Naive B cell (primary cell): ENCODE measurements at regions not wholly inside any gene's neighbourhood (a gene's known extent, or its start where the extent isn't known, plus 50 kb on each side); places are given as distances from the start of the nearest gene placed in this dataset.
"Not testable (repeated sequence)": the region's sequence is repeated elsewhere in the genome, so short reads cannot be mapped to it uniquely, and the experiment has no call there.

ENCODE experiments used
- ATAC-seq, 2 donors: fragments of 150-1000 bp; cut with Tn5 transposase; 2 replicates each; pipeline ENCODE4 v1.10.0; 2021; ENCODE audit warnings: low read depth in 2 of 2, mild to moderate bottlenecking in 2 of 2, moderate library complexity in 2 of 2
- DNase-seq: peaks from one replicate; pipeline ENCODE4 v3.0.0; 2022
- H3K27ac Mint-ChIP-seq, 6 donors: one replicate each; pipeline ENCODE4 v1.8.0; 2020 to 2022; ENCODE audit warnings: mild to moderate bottlenecking in 6 of 6, mixed read lengths in 6 of 6, moderate library complexity in 5 of 6, inconsistent platforms in 2 of 6
- H3K27me3 Mint-ChIP-seq, 3 donors: one replicate each; pipeline ENCODE4 v1.8.0; 2021 to 2022; ENCODE audit warnings: mixed read lengths in 3 of 3, mild to moderate bottlenecking in 1 of 3
- H3K36me3 Mint-ChIP-seq, 2 donors: one replicate each; pipeline ENCODE4 v1.8.0; 2020 to 2022; ENCODE audit warnings: mixed read lengths in 2 of 2, inconsistent platforms in 1 of 2, mild to moderate bottlenecking in 1 of 2
- H3K4me1 Mint-ChIP-seq, 3 donors: one replicate each; pipeline ENCODE4 v1.8.0; 2020 to 2022; ENCODE audit warnings: mixed read lengths in 3 of 3, inconsistent platforms in 1 of 3, mild to moderate bottlenecking in 1 of 3, moderate library complexity in 1 of 3
- H3K4me3 Mint-ChIP-seq, 8 donors: one replicate each; pipeline ENCODE4 v1.8.0; 2020 to 2022; ENCODE audit warnings: mild to moderate bottlenecking in 8 of 8, mixed read lengths in 8 of 8, moderate library complexity in 8 of 8, inconsistent platforms in 2 of 8
- H3K9me3 Mint-ChIP-seq, 7 donors: one replicate each; pipeline ENCODE4 v1.8.0; 2020 to 2022; ENCODE audit warnings: mixed read lengths in 7 of 7, mild to moderate bottlenecking in 5 of 7, inconsistent platforms in 2 of 7, moderate library complexity in 1 of 7

GRCh38 chr3:158935846-158936245 lies 134.0 kb downstream of the MFSD1 start:
- ATAC-seq (no peak), DNase-seq (no peak)
- H3K9me3 Mint-ChIP-seq: peaks cover 7 to 36% (median 21%) of the 10 kb centered on the region in 7 donors
- H3K4me1 Mint-ChIP-seq: no peaks in the 10 kb centered on the region
- H3K27ac Mint-ChIP-seq: no peak overlapping the region
- peaks cover 0 to 7% of the 10 kb centered on the region in 2 donors for H3K36me3 Mint-ChIP-seq
- no peak overlapping the region for H3K4me3 Mint-ChIP-seq
- peaks cover 7 to 24% (median 20%) of the 10 kb centered on the region in 3 donors for H3K27me3 Mint-ChIP-seq

- H3K4me3 Mint-ChIP-seq: no peak overlapping the region
- no peak overlapping the region for H3K27ac Mint-ChIP-seq
- ATAC-seq (no peak), DNase-seq (no peak)
- H3K4me1 Mint-ChIP-seq: no peaks in the 10 kb centered on the region
- peaks cover 7 to 40% (median 28%) of the 10 kb centered on the region in 7 donors for H3K9me3 Mint-ChIP-seq
- H3K36me3 Mint-ChIP-seq: peaks cover 0 to 7% of the 10 kb centered on the region in 2 donors
- H3K27me3 Mint-ChIP-seq: peaks cover 7 to 24% (median 20%) of the 10 kb centered on the region in 3 donors
These were observed 134.8 kb downstream of the MFSD1 start for GRCh38 chr3:158936530-158937113.

DNA sequence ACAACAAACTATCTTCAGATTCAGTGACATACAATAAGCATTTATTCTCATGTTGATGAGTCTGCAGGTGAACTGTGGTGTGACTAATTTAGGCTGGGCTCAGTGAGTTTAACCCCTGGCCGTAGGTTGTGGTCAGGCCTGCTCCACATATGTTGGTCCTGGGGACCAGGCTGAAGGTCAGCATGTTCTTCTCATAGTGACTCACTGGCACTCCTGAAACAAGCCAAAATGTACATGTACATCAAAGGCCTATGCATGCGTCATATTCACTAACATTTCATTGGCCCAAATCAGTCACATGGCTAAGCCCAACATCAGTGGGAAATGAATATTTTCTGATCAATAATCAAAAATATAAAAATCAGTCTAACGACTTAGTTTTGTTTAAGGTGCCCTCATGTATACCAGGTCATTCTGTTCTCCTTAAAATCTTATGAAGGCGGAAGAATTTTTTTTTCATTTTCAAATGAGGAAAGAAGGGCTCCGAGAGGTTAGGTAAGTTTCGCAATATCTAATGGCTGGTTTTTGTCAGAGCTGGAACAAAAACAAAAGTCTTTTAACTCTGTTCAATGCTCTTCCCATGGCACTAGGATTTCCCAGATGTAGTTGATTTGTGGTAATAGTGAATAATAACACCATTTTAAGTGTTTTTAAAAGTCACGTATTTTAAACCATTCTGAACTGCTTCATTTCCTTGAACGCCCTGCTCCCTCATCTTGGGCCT lies 148.5 kb downstream of the MFSD1 start:
- H3K9me3 Mint-ChIP-seq: peaks cover 0 to 6% (median 2%) of the 10 kb centered on the region in 7 donors
- ATAC-seq (no peak), DNase-seq (no peak)
- H3K36me3 Mint-ChIP-seq: no peaks in the 10 kb centered on the region
- H3K4me3 Mint-ChIP-seq: no peak overlapping the region
- no peaks in the 10 kb centered on the region for H3K4me1 Mint-ChIP-seq
- H3K27me3 Mint-ChIP-seq: peaks cover 4 to 9% (median 8%) of the 10 kb centered on the region in 3 donors
- no peak overlapping the region for H3K27ac Mint-ChIP-seq

- H3K4me1 Mint-ChIP-seq: no peaks in the 10 kb centered on the region
- no peak overlapping the region for H3K4me3 Mint-ChIP-seq
- no peak overlapping the region for H3K27ac Mint-ChIP-seq
- H3K9me3 Mint-ChIP-seq: peaks cover 0 to 9% (median 5%) of the 10 kb centered on the region in 7 donors
- ATAC-seq (no peak), DNase-seq (no peak)
- no peaks in the 10 kb centered on the region for H3K36me3 Mint-ChIP-seq
- H3K27me3 Mint-ChIP-seq: peaks cover 4 to 9% (median 8%) of the 10 kb centered on the region in 3 donors
These were observed 151.3 kb downstream of the MFSD1 start for GRCh38 chr3:158953131-158953530.

DNA sequence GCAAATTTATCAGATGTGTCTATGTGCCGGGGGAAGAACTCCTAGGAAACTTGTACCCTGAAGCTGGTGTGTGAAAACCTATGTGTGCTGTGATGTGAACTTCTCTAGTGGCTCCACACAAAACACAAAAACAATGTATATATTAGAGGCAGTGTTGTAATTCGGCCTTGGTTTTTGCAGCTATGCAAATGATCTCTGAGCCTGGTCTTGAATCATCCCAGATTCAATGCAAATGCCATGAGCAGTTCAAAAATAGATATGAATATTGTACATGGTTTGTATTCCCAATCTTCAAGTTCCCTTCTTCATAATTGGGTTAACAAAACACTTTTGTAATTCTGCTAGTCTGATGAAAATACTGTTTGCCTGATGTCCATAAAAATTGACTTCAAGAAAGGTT lies 152.6 kb downstream of the MFSD1 start:
- Mint-ChIP-seq H3K4me3 (no peak overlapping the region), H3K27me3 (peaks cover 0 to 4% (median 0%) of the 10 kb centered on the region in 3 donors), H3K27ac (no peak overlapping the region), H3K9me3 (peaks cover 0 to 7% (median 4%) of the 10 kb centered on the region in 7 donors), H3K4me1 (no peaks in the 10 kb centered on the region), H3K36me3 (no peaks in the 10 kb centered on the region)
- DNase-seq (no peak), ATAC-seq (no peak)

DNA sequence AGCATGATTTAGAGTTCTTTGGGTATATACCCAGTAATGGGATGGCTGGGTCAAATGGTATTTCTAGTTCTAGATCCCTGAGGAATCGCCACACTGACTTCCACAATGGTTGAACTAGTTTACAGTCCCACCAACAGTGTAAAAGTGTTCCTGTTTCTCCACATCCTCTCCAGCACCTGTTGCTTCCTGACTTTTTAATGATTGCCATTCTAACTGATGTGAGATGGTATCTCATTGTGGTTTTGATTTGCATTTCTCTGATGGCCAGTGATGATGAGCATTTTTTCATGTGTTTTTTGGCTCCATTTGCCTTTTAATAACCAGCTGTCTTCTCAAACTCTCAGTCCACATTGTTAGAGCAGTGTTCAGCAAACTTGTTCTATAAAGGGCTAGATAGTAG lies 155.9 kb downstream of the MFSD1 start:
- H3K36me3 Mint-ChIP-seq, H3K9me3 Mint-ChIP-seq, H3K27ac Mint-ChIP-seq, ATAC-seq, H3K4me3 Mint-ChIP-seq, DNase-seq, H3K4me1 Mint-ChIP-seq, H3K27me3 Mint-ChIP-seq: not testable (repeated sequence)

GRCh38 chr3:158958873-158959272 lies 157.0 kb downstream of the MFSD1 start:
- peaks cover 0 to 7% (median 0%) of the 10 kb centered on the region in 3 donors for H3K27me3 Mint-ChIP-seq
- ATAC-seq (no peak), DNase-seq (no peak)
- no peaks in the 10 kb centered on the region for H3K36me3 Mint-ChIP-seq
- no peak overlapping the region for H3K27ac Mint-ChIP-seq
- H3K4me1 Mint-ChIP-seq: no peaks in the 10 kb centered on the region
- peaks cover 0 to 6% (median 3%) of the 10 kb centered on the region in 7 donors for H3K9me3 Mint-ChIP-seq
- no peak overlapping the region for H3K4me3 Mint-ChIP-seq

GRCh38 chr3:158961471-158961870 lies 159.6 kb downstream of the MFSD1 start:
- Mint-ChIP-seq H3K9me3 (peaks cover 0 to 6% (median 3%) of the 10 kb centered on the region in 7 donors), H3K4me3 (no peak overlapping the region), H3K36me3 (no peaks in the 10 kb centered on the region), H3K27me3 (peaks cover 0 to 7% (median 0%) of the 10 kb centered on the region in 3 donors), H3K27ac (no peak overlapping the region), H3K4me1 (no peaks in the 10 kb centered on the region)
- ATAC-seq: no peak
- DNase-seq: no peak

GRCh38 chr3:158961911-158962310 lies 160.1 kb downstream of the MFSD1 start:
- no peak for ATAC-seq

GRCh38 chr3:158970006-158970405 lies 168.2 kb downstream of the MFSD1 start:
- Mint-ChIP-seq H3K27ac (peak overlapping the region in 1 of 6 donors; percentile 17), H3K36me3 (no peaks in the 10 kb centered on the region), H3K4me1 (no peaks in the 10 kb centered on the region), H3K9me3 (peaks cover 0 to 12% (median 3%) of the 10 kb centered on the region in 7 donors), H3K4me3 (no peak overlapping the region), H3K27me3 (peaks cover 0 to 15% (median 5%) of the 10 kb centered on the region in 3 donors)
- DNase-seq (no peak), ATAC-seq (no peak)

More at GRCh38 chr3:158961911-158962310, 160.1 kb downstream of the MFSD1 start:
- H3K36me3 Mint-ChIP-seq: no peaks in the 10 kb centered on the region
- peaks cover 0 to 8% (median 3%) of the 10 kb centered on the region in 7 donors for H3K9me3 Mint-ChIP-seq
- no peak overlapping the region for H3K4me3 Mint-ChIP-seq
- H3K27me3 Mint-ChIP-seq: peaks cover 0 to 7% (median 0%) of the 10 kb centered on the region in 3 donors
- H3K27ac Mint-ChIP-seq: no peak overlapping the region
- H3K4me1 Mint-ChIP-seq: no peaks in the 10 kb centered on the region
- no peak for DNase-seq

GRCh38 chr3:158974904-158975303 lies 173.1 kb downstream of the MFSD1 start:
- Mint-ChIP-seq H3K9me3 (peaks cover 0 to 7% (median 0%) of the 10 kb centered on the region in 7 donors), H3K36me3 (no peaks in the 10 kb centered on the region), H3K4me3 (no peak overlapping the region), H3K4me1 (no peaks in the 10 kb centered on the region), H3K27ac (no peak overlapping the region), H3K27me3 (peaks cover 0 to 5% (median 2%) of the 10 kb centered on the region in 3 donors)
- ATAC-seq (no peak), DNase-seq (no peak)

GRCh38 chr3:158976966-158977365 lies 175.1 kb downstream of the MFSD1 start:
- Mint-ChIP-seq H3K36me3 (no peaks in the 10 kb centered on the region), H3K9me3 (peaks cover 1 to 18% (median 4%) of the 10 kb centered on the region in 7 donors), H3K27ac (no peak overlapping the region), H3K4me3 (no peak overlapping the region), H3K27me3 (peaks cover 0 to 5% (median 0%) of the 10 kb centered on the region in 3 donors), H3K4me1 (no peaks in the 10 kb centered on the region)
- DNase-seq: no peak
- no peak for ATAC-seq

GRCh38 chr3:158977497-158977896 lies 175.6 kb downstream of the MFSD1 start:
- H3K4me1 Mint-ChIP-seq: no peaks in the 10 kb centered on the region
- no peaks in the 10 kb centered on the region for H3K36me3 Mint-ChIP-seq
- no peak overlapping the region for H3K4me3 Mint-ChIP-seq
- ATAC-seq (no peak), DNase-seq (no peak)
- H3K27ac Mint-ChIP-seq: peak overlapping the region in 1 of 6 donors; percentile 30
- peaks cover 0 to under 1% (median 0%) of the 10 kb centered on the region in 3 donors for H3K27me3 Mint-ChIP-seq
- peaks cover 1 to 14% (median 4%) of the 10 kb centered on the region in 7 donors for H3K9me3 Mint-ChIP-seq
